ENCODE measurements at regions not wholly inside any gene's neighbourhood (a gene's known extent, or its start where the extent isn't known, plus 50 kb on each side); places are given as distances from the start of the nearest gene placed in this dataset.

DNA sequence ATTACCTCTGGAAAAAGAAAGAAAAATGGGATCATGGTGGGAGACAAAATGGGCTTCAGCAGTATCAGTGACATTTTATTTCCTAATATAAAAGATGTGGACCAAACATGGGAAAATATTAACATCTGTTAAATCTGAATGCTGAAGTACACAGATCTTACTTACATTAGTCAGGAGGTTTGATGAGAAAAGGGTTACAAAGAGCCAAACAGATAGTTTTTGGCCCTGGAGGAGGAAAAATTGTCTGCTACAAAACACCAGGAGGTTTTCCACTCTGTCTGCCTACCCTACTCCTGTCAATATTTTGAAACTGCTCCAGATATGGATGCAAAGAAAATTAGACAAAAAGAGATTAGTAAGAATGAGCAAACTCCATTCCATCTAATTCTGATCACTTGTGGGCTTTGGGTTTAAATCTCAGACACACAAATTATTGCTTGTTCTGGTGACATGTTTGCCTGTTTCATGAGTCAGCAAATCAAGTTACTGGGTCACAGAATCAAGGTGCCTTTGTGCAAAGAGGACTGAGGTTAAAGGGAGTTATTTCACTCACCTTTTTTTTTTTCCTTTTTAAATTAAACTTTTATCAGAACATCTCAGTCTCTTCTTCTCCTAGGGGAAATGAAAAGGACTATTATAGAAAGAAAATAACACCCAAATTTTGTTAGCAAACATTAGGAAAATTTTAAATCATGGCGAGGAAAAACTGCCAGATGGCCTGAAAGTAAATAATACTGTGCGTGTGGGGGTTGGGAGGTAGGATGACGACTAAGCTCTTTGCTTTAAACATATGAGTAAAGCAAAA lies 87.0 kb upstream of the SPATS2L start:
- TF ChIP-seq, protein P1, sequence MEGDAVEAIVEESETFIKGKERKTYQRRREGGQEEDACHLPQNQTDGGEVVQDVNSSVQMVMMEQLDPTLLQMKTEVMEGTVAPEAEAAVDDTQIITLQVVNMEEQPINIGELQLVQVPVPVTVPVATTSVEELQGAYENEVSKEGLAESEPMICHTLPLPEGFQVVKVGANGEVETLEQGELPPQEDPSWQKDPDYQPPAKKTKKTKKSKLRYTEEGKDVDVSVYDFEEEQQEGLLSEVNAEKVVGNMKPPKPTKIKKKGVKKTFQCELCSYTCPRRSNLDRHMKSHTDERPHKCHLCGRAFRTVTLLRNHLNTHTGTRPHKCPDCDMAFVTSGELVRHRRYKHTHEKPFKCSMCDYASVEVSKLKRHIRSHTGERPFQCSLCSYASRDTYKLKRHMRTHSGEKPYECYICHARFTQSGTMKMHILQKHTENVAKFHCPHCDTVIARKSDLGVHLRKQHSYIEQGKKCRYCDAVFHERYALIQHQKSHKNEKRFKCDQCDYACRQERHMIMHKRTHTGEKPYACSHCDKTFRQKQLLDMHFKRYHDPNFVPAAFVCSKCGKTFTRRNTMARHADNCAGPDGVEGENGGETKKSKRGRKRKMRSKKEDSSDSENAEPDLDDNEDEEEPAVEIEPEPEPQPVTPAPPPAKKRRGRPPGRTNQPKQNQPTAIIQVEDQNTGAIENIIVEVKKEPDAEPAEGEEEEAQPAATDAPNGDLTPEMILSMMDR (IDR thresholded peaks at IDR 0.05) = no peak
- TF ChIP-seq TCF7L2 (IDR thresholded peaks at IDR 0.05; ENCODE audit: low read depth, low read length) (no peak), POLR2AphosphoS5 (IDR thresholded peaks at IDR 0.05; ENCODE audit: low read depth, low read length) (no peak)
- TF ChIP-seq, protein P2, sequence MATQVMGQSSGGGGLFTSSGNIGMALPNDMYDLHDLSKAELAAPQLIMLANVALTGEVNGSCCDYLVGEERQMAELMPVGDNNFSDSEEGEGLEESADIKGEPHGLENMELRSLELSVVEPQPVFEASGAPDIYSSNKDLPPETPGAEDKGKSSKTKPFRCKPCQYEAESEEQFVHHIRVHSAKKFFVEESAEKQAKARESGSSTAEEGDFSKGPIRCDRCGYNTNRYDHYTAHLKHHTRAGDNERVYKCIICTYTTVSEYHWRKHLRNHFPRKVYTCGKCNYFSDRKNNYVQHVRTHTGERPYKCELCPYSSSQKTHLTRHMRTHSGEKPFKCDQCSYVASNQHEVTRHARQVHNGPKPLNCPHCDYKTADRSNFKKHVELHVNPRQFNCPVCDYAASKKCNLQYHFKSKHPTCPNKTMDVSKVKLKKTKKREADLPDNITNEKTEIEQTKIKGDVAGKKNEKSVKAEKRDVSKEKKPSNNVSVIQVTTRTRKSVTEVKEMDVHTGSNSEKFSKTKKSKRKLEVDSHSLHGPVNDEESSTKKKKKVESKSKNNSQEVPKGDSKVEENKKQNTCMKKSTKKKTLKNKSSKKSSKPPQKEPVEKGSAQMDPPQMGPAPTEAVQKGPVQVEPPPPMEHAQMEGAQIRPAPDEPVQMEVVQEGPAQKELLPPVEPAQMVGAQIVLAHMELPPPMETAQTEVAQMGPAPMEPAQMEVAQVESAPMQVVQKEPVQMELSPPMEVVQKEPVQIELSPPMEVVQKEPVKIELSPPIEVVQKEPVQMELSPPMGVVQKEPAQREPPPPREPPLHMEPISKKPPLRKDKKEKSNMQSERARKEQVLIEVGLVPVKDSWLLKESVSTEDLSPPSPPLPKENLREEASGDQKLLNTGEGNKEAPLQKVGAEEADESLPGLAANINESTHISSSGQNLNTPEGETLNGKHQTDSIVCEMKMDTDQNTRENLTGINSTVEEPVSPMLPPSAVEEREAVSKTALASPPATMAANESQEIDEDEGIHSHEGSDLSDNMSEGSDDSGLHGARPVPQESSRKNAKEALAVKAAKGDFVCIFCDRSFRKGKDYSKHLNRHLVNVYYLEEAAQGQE (IDR thresholded peaks at IDR 0.05; ENCODE audit: insufficient read depth in 1 of 2, low read depth in 2 of 2, low read length in 1 of 2) = no peak
